ENCODE measurements at regions not wholly inside any gene's neighbourhood (a gene's known extent, or its start where the extent isn't known, plus 50 kb on each side); places are given as distances from the start of the nearest gene placed in this dataset.
"Not testable (repeated sequence)": the region's sequence is repeated elsewhere in the genome, so short reads cannot be mapped to it uniquely, and the experiment has no call there.

DNA sequence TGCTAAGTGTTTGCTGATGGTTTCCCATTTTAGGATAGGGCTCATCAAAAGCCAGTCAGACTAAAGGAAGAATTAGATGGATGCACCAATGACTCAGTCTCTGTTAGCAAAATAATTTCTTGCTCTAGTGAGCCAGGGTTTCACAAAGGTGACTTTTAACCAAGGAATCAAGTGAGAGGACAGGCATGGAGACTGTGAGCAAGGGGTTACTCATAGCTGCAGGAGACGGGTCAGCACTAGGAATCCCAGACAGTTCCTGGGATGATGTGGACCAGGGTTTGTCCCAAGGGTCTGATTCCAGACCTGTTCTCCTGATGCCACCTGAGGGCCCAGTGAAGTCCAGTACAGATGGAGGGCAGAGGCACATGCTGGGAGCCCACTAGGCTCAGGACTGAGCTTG, 138.1 kb downstream of the NOC3L start:
- no peak for DNase-seq (ENCODE audit: low read depth in 2 of 2)

- no peak for DNase-seq (ENCODE audit: low read depth in 2 of 2)
Measured at GRCh38 chr10:94225589-94225988, 137.2 kb downstream of the NOC3L start.

- DNase-seq (ENCODE audit: low read depth in 2 of 2) = no peak
Measured at GRCh38 chr10:94230134-94230785, 132.5 kb downstream of the NOC3L start.

DNA sequence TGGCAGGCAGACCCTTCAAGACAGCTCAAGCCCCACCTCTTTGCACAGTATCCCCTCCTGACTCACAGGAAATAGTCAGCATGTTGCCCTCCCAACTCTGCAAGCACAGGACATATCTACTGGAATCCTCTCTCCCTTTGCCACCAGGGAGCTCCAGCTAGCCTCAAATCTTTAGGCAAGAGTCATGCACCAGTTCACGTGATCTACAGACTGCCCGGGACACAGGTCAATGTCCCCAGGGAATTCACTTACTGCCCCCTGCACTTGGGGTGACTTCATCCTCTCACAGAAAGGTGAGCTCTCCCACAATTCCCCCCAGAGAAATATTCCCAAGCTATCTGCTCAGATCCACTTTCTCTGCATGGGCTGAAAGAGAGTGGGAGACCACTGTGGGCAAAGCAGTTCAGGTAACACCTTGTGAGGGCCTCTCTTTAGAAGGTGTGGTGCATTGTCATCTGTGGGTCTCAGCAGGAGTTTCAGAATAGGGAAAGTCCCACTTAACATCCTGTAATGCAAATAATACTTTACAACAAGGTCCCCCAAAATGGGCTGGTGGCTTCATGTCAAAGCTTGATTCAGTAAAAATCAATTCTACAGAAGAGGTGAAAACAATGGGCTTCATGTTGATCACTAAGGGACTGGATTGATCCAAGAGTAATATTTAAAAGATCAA, 129.9 kb downstream of the NOC3L start:
- DNase-seq (ENCODE audit: low read depth in 2 of 2) = no peak

- no peak for DNase-seq (ENCODE audit: low read depth in 2 of 2)
Measured at GRCh38 chr10:94235461-94235860, 127.3 kb downstream of the NOC3L start.

DNA sequence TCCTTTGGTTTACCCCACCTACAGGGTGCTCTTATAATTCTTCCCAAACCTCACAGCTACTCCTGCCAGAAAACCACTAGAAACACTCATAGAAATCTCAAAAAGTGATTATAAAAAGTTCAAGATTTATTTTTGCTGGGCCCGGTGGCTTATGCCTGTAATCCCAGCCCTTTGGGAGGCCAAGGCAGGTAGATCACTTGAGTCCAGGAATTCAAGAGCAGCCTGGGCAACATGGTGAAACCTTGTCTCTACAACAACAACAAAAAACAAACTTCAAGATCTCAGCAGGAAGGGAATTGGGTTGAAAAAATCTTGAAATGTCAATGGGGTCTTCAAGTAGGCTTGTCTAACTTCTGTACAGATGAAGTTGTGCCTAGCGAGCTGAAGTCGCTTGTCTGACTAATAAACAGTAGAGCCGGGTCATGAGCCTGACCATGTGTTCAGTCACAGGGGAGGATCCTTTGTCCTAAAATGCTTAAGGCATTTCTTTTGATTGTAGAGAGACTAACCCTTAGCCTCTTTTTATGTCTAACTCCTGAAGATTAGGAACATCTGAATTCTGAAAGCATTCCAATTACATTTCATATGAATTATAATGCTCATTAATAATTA, 124.6 kb downstream of the NOC3L start:
- DNase-seq (ENCODE audit: low read depth in 2 of 2) = no peak

- no peak for DNase-seq (ENCODE audit: low read depth in 2 of 2)
Measured at GRCh38 chr10:94239696-94240095, 123.0 kb downstream of the NOC3L start.

DNA sequence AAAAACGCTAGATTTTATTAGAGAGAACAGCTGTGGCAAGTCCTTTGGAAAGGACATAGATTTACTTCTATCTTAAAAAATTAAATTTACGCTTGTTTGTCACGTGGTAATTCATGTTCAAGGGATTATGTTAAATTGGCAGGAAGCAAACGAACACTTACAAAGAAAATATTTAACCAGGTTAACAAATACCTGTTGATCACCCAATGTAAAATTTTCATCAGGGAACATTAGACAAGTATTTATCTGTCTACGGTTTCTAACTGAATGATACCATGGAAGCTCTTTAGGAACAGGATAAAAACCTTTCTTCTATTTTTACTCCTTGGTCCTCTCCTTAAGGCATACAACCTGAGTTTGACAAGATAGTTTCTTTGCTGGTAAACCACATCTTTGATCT, 122.2 kb downstream of the NOC3L start:
- no peak for DNase-seq (ENCODE audit: low read depth in 2 of 2)

DNA sequence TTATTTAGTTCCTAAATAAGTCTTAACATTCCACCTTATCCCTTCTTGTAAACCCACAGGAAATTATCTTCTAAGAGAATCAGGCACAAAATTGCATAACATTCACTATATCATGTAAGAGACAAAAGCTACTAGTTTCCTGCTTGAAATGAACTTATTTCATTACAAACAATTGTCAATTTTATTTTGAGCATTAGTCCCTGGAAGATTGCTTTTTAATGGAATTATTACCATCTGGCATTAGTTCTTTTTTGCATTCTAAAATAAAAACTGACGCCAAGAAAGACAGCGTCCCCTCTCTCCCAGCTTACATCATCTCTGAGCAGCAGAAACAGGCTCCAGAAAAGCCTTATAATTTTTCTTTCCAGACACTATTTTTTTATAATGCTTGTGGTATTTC, 121.8 kb downstream of the NOC3L start:
- no peak for DNase-seq (ENCODE audit: low read depth in 2 of 2)

GRCh38 chr10:94251098-94251497, 111.6 kb downstream of the NOC3L start:
- no peak for DNase-seq (ENCODE audit: low read depth in 2 of 2)

DNA sequence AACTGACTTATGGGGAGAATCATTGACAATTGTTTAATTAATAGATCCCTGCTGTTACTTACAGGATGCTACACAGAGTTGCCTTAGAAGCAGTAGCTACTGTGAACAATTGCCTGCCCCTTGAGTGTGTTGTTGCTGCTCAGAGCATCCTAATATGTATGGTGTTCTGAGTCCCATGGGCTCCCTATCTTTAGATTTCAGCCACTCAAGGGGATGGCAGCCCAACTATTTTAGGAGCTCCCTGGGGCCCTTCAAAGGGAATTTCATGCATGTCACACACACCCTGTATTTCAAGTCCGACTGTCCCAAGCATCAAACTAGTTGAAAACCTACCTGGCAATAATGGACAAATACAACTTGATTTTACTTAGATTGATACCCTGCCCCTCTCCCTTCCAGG, 111.2 kb downstream of the NOC3L start:
- no peak for DNase-seq (ENCODE audit: low read depth in 2 of 2)

DNA sequence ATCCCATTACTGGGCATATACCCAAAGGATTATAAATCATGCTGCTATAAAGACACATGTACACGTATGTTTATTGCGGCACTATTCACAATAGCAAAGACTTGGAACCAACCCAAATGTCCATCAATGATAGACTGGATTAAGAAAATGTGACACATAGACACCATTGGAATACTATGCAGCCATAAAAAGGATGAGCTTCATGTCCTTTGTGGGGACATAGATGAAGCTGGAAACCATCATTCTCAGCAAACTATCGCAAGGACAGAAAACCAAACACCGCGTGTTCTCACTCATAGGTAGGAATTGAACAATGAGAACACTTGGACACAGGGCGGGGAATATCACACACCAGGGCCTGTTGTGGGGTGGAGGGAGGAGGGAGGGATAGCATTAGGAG, 105.3 kb downstream of the NOC3L start:
- not testable (repeated sequence) for DNase-seq (ENCODE audit: low read depth in 2 of 2)

DNA sequence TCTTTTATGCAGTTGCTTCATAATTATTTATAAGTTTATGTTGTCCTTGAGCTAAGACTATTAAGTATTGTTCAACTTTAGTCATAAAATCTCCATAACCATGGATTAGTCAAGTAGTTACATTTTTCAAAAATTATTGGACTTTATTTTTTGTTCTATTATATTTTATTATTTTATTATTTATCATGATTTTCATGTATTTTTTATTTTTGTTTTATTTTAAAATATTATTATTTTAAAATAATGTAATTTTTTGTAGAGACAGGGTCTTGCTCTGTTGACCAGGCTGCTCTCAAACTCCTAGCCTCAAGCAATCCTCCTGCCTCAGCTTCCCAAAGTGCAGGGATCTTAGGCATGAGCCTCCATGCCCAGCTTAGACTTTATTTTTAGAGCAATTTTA, 102.3 kb downstream of the NOC3L start:
- no peak for DNase-seq (ENCODE audit: low read depth in 2 of 2)

DNA sequence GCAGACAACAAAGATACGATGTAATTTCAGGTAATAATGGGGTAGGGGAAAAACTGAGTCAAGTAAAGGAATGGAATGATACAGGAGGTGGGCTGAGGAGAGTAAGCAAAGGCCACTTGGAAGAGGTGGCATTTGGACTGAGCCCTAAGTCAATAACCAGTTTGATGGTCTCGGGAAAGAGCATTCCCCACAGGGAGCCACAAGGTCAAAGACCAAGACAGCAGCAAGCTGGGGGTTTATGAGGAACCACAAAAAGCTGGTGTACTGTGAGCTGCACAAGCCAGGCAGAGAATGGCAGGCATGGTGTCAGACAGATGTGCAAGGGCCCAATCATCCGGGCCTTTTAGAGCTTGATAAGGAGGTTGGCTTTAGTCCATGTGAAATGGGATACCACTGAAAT, 98.7 kb downstream of the NOC3L start:
- DNase-seq (ENCODE audit: low read depth in 2 of 2) = no peak

GRCh38 chr10:94266091-94266490, 96.6 kb downstream of the NOC3L start:
- no peak for DNase-seq (ENCODE audit: low read depth in 2 of 2)

- DNase-seq (ENCODE audit: low read depth in 2 of 2) = no peak
Measured at GRCh38 chr10:94268652-94269051, 94.1 kb downstream of the NOC3L start.

- no peak for DNase-seq (ENCODE audit: low read depth in 2 of 2)
Measured at GRCh38 chr10:94274142-94274787, 88.5 kb downstream of the NOC3L start.

GRCh38 chr10:94276140-94276539, 86.6 kb downstream of the NOC3L start:
- DNase-seq (ENCODE audit: low read depth in 2 of 2) = no peak

DNA sequence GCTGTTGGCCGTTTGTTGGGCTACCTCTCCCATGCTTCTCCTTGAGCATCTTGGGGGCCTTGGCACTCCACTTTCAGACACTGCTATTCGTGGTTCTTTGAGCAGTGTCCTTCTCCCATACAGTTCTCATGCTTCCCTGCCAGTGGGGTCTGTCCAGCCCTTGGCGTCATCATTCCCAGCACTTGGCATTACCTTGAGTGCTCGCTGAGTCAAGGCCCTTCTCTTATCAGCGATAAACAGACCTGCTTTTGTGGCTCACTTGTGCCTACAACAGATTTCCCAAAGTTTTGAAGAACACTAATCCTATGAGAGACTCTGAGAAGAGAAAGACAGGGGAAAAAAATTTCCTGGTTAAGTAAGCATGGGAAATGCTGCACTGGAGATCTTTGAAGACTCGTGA, 85.3 kb downstream of the NOC3L start:
- DNase-seq (ENCODE audit: low read depth in 2 of 2) = no peak

- peak; percentile 16 to 17 for DNase-seq (ENCODE audit: low read depth in 2 of 2)
Measured at GRCh38 chr10:94279835-94280709, 82.7 kb downstream of the NOC3L start.

- DNase-seq (ENCODE audit: low read depth in 2 of 2) = no peak
Measured at GRCh38 chr10:94281654-94282053, 81.1 kb downstream of the NOC3L start.

- DNase-seq (ENCODE audit: low read depth in 2 of 2) = no peak
Measured at GRCh38 chr10:94282369-94282768, 80.4 kb downstream of the NOC3L start.
